ENCODE measurements at regions not wholly inside any gene's neighbourhood (a gene's known extent, or its start where the extent isn't known, plus 50 kb on each side); places are given as distances from the start of the nearest gene placed in this dataset.

DNA sequence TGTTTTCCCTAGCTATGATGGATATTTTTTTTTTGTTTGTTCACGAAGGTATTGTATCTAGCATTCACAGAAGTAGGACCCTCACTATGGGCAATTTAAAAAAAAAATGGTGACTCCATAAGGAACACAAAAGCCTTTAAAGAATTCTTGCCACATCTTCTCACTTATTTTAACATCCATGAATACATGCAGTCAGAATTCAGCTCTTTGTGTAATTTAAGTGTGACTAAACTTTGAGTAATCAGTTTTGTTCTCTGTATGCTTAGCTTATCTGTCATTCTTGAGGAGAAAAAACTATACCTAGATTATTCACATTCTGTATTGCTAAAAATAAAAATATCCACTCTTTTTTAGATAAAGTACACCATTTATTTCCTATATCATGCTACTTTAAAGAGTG, 313.2 kb upstream of the KCND2 start:
- ATAC-seq (no peak), DNase-seq (no peak)
- TF ChIP-seq, protein P1, sequence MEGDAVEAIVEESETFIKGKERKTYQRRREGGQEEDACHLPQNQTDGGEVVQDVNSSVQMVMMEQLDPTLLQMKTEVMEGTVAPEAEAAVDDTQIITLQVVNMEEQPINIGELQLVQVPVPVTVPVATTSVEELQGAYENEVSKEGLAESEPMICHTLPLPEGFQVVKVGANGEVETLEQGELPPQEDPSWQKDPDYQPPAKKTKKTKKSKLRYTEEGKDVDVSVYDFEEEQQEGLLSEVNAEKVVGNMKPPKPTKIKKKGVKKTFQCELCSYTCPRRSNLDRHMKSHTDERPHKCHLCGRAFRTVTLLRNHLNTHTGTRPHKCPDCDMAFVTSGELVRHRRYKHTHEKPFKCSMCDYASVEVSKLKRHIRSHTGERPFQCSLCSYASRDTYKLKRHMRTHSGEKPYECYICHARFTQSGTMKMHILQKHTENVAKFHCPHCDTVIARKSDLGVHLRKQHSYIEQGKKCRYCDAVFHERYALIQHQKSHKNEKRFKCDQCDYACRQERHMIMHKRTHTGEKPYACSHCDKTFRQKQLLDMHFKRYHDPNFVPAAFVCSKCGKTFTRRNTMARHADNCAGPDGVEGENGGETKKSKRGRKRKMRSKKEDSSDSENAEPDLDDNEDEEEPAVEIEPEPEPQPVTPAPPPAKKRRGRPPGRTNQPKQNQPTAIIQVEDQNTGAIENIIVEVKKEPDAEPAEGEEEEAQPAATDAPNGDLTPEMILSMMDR (IDR thresholded peaks at IDR 0.05) = no peak
- Histone ChIP-seq H3K27ac (no peak overlapping the region), H3K4me3 (no peak overlapping the region), H3K27me3 (no peaks in the 10 kb centered on the region), H3K9me3 (no peaks in the 10 kb centered on the region), H3K4me1 (peaks cover 0 to 5% (median 0%) of the 10 kb centered on the region in 9 donors), H3K36me3 (no peaks in the 10 kb centered on the region)
- WGBS, 2 donors = 85 to 92% methylated on average over 1 of the region's 1 CpG
- intact Hi-C loops (cut with DNase I) = no loop called here

DNA sequence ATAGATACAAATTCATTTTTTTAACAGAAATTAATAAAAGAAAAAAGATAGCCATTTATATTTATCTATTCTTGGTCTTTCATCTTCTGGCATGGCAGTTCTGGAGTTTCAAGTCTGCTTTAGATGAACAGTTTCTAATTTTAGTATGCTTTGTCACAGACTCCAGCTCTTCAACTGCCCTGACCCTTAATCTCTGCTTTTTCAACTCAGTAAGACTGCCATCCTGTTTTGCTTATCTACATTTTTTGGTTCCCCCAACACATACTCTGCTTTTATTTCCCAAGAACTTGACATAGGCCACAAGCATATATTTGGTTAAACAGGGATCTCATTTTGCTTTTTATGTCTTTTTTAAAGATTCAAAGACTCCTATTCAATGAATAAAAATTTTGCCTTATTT, 309.3 kb upstream of the KCND2 start:
- no peaks in the 10 kb centered on the region for H3K9me3 ChIP-seq
- no peak overlapping the region for H3K27ac ChIP-seq
- no peaks in the 10 kb centered on the region for H3K27me3 ChIP-seq
- H3K4me1 ChIP-seq = peaks cover 0 to 5% (median 0%) of the 10 kb centered on the region in 9 donors
- DNase-seq = no peak
- intact Hi-C loops (cut with DNase I) = no loop called here
- TF ChIP-seq, protein P1 (IDR thresholded peaks at IDR 0.05) = no peak
- no peak overlapping the region for H3K4me3 ChIP-seq
- H3K36me3 ChIP-seq = no peaks in the 10 kb centered on the region
- ATAC-seq = no peak

DNA sequence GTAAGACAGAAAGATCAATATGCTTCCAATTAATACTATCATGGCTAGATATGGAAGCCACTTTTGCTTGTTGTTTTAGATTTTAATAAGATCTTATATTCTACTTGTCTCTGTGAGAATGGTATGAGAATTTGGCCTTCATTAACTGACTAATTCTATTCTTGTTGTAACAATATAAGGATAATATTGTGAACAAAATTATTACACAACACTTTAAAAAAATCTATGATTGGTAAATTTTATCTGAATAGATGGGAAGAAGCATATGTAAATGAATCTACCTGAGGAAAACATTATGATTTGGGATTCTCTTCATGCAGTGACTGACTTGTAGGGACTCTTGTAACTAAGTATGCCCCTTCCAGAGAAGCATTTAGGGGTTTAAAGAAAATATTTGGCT, 308.9 kb upstream of the KCND2 start:
- intact Hi-C loops (cut with DNase I) = no loop called here
- TF ChIP-seq, protein P1 (IDR thresholded peaks at IDR 0.05) = no peak
- H3K27me3 ChIP-seq = no peaks in the 10 kb centered on the region
- ATAC-seq (no peak), DNase-seq (no peak)
- H3K27ac ChIP-seq = no peak overlapping the region
- H3K9me3 ChIP-seq = no peaks in the 10 kb centered on the region
- no peak overlapping the region for H3K4me3 ChIP-seq
- H3K4me1 ChIP-seq = peaks cover 0 to 5% (median 0%) of the 10 kb centered on the region in 9 donors
- H3K36me3 ChIP-seq = no peaks in the 10 kb centered on the region

DNA sequence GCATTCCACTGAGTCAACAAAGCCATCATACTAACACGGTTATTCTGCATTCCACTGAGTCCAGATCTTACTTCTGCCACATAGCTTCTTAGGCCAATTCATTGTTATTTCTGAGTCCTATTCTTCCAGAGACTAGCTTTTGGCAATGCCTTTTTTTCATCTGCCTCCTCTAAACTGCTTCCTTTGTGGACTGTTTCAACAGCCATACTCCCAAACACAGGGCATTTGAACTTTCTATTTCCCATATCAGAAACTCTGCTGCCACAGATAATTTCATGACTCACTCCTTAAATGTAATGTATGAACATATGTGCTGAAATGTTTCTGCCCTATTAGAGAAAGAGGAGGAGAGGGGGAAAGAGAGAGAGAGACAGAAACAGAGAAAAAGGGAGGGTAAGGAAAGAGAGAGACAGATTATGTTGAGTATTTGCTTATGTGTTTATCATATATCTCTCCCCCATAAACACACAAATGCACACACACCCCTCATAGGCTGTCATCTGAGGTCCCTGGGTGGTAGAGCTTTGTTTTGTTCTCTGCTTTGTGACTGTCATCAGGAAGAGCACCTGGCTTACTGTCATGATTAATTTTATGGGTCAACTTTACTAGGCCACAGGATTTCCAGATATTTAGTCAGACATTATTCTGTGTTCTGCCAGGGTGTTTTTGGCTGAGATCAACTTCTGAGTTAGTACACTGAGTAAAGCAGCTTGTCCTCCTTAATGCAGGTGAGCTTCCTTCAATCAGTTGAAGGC, 308.0 kb upstream of the KCND2 start:
- TF ChIP-seq, protein P1 (IDR thresholded peaks at IDR 0.05) = no peak
- no peaks in the 10 kb centered on the region for H3K9me3 ChIP-seq
- no peak overlapping the region for H3K27ac ChIP-seq

More for the DNA sequence above, 308.0 kb upstream of the KCND2 start:
- no peak for ATAC-seq
- no peaks in the 10 kb centered on the region for H3K36me3 ChIP-seq
- no peak for DNase-seq
- 26 to 40% methylated on average over 1 of the region's 1 CpG for WGBS, 2 donors
- peaks cover 0 to 5% (median 0%) of the 10 kb centered on the region in 9 donors for H3K4me1 ChIP-seq
- no peaks in the 10 kb centered on the region for H3K27me3 ChIP-seq
- intact Hi-C loops (cut with DNase I) = no loop called here
- H3K4me3 ChIP-seq = no peak overlapping the region

Data from heart right ventricle (tissue), 16 donors.